Kidney (tissue), 13 donors: ENCODE measurements at regions not wholly inside any gene's neighbourhood (a gene's known extent, or its start where the extent isn't known, plus 50 kb on each side); places are given as distances from the start of the nearest gene placed in this dataset.
A peak's percentile ranks its signal among the peaks of the same experiment; 100 is the strongest.

Experiments used
- DNase-seq, 5 donors: peaks; one replicate each; pipeline ENCODE4 v3.0.0-alpha.2; 2013 to 2020
- FAIRE-seq: peaks from 2 replicates; lab custom pipeline; 2012; peaks lifted over from hg19 to GRCh38; lab: Jason Lieb, UNC
- H3K27ac ChIP-seq, 2 donors: one replicate each; pipeline ENCODE4 v1.7.0; 2013; ENCODE audit warnings: low read depth in 2 of 2, low read length in 2 of 2, inconsistent platforms in 1 of 2
- H3K27me3 ChIP-seq: one replicate; pipeline ENCODE4 v1.7.1; 2013; ENCODE audit warnings: low read length, inconsistent platforms; ENCODE audit not compliant: control insufficient read depth, insufficient read depth
- H3K36me3 ChIP-seq, 3 donors: one replicate each; pipeline versions ENCODE4 v1.7.0 to v1.7.1; 2013; ENCODE audit warnings: low read length in 3 of 3, control low read depth in 1 of 3, inconsistent platforms in 1 of 3; ENCODE audit not compliant: insufficient read depth in 3 of 3, control insufficient read depth in 2 of 3
- H3K4me1 ChIP-seq, 3 donors: one replicate each; pipeline versions ENCODE4 v1.7.0 to v1.7.1; 2013; ENCODE audit warnings: low read length in 3 of 3, inconsistent platforms in 1 of 3, low read depth in 1 of 3; ENCODE audit not compliant: control insufficient read depth in 2 of 3, insufficient read depth in 2 of 3
- H3K4me3 ChIP-seq, 3 donors: one replicate each; pipeline versions ENCODE4 v1.7.0 to v1.8.1; 2013; ENCODE audit warnings: low read length in 3 of 3, control low read depth in 1 of 3, inconsistent platforms in 1 of 3
- H3K9ac ChIP-seq, 3 donors: one replicate each; pipeline versions ENCODE4 v1.7.0 to v1.7.1; 2013; ENCODE audit warnings: low read length in 3 of 3, control low read depth in 1 of 3, inconsistent platforms in 1 of 3
- H3K9me3 ChIP-seq, 3 donors: one replicate each; pipeline versions ENCODE4 v1.7.0 to v1.7.1; 2013; ENCODE audit warnings: low read length in 3 of 3, control low read depth in 1 of 3, inconsistent platforms in 1 of 3; ENCODE audit not compliant: control insufficient read depth in 2 of 3, insufficient read depth in 1 of 3
- CTCF ChIP-seq: IDR thresholded peaks from 3 replicates; pipeline ENCODE4 v1.5.1; 2012; ENCODE audit warnings: mild to moderate bottlenecking, moderate library complexity, borderline replicate concordance; ENCODE audit not compliant: insufficient read depth; ENCODE audit errors: extremely low read depth
- intact Hi-C: fragments of 100-400 bp; cut with DNase I; formaldehyde crosslinking; loops from one replicate; pipeline ENCODE4 v1.11.1; 2022
- donor health status: control.
- donor health status: control.
- donor health status: control.
- donor health status: control.
- donor health status: control.
- donor health status: DM: yes; HTN: yes; CAD: no.
- donor health status: Normal renal cell carcinoma (clear cell type).

- TF ChIP-seq CTCF = no peak
- DNase-seq (peak in 2 of 5 donors; percentile 60 to 78), FAIRE-seq (no peak)
- no peaks in the 10 kb centered on the region for H3K36me3 ChIP-seq
- H3K9ac ChIP-seq = no peak overlapping the region
- H3K9me3 ChIP-seq = no peaks in the 10 kb centered on the region
- no peak overlapping the region for H3K27ac ChIP-seq
- H3K27me3 ChIP-seq = no peaks in the 10 kb centered on the region
- H3K4me1 ChIP-seq = peaks cover 0 to 13% (median 0%) of the 10 kb centered on the region in 3 donors
- H3K4me3 ChIP-seq = no peak overlapping the region
- intact Hi-C loops = no loop called here
These were observed 421.2 kb upstream of the JARID2 start for GRCh38 chr6:14824484-14825275.

- Histone ChIP-seq H3K9ac (no peak overlapping the region), H3K9me3 (no peaks in the 10 kb centered on the region), H3K27ac (no peak overlapping the region), H3K27me3 (no peaks in the 10 kb centered on the region), H3K4me3 (no peak overlapping the region), H3K4me1 (peaks cover 0 to 14% (median 0%) of the 10 kb centered on the region in 3 donors), H3K36me3 (no peaks in the 10 kb centered on the region)
- DNase-seq = peak in 1 of 5 donors; percentile 50
- intact Hi-C loops = no loop called here
- TF ChIP-seq CTCF = no peak
- FAIRE-seq = no peak
These were observed 419.4 kb upstream of the JARID2 start for GRCh38 chr6:14826456-14826855.

- H3K4me3 ChIP-seq = no peak overlapping the region
- no peak overlapping the region for H3K27ac ChIP-seq
- TF ChIP-seq CTCF = no peak
- H3K9me3 ChIP-seq = no peaks in the 10 kb centered on the region
- intact Hi-C loops = no loop called here
- DNase-seq (no peak), FAIRE-seq (no peak)
- no peaks in the 10 kb centered on the region for H3K27me3 ChIP-seq
- no peaks in the 10 kb centered on the region for H3K36me3 ChIP-seq
- H3K4me1 ChIP-seq = peaks cover 0 to 16% (median 0%) of the 10 kb centered on the region in 3 donors
- no peak overlapping the region for H3K9ac ChIP-seq
These were observed 418.5 kb upstream of the JARID2 start for GRCh38 chr6:14827354-14827753.

- no peak overlapping the region for H3K9ac ChIP-seq
- no peak for TF ChIP-seq CTCF
- H3K4me3 ChIP-seq = no peak overlapping the region
- H3K27ac ChIP-seq = no peak overlapping the region
- peak in 4 of 5 donors; percentile 71 to 86 (median 79) for DNase-seq
- no peaks in the 10 kb centered on the region for H3K36me3 ChIP-seq
- peaks cover 0 to 16% (median 0%) of the 10 kb centered on the region in 3 donors for H3K4me1 ChIP-seq
- FAIRE-seq = no peak
- H3K9me3 ChIP-seq = no peaks in the 10 kb centered on the region
- intact Hi-C loops = no loop called here
- H3K27me3 ChIP-seq = no peaks in the 10 kb centered on the region
These were observed 417.7 kb upstream of the JARID2 start for GRCh38 chr6:14828201-14828611.
